ENCODE measurements at regions not wholly inside any gene's neighbourhood (a gene's known extent, or its start where the extent isn't known, plus 50 kb on each side); places are given as distances from the start of the nearest gene placed in this dataset.

- Histone ChIP-seq H3K36me3 (ENCODE audit: insufficient read depth, low read length, poor library complexity, severe bottlenecking) (no peaks in the 10 kb centered on the region), H3K4me1 (ENCODE audit: insufficient read depth, low read length, poor library complexity, severe bottlenecking) (no peaks in the 10 kb centered on the region), H3K27me3 (replicated peaks; ENCODE audit: insufficient read depth, low read depth, low read length, poor library complexity) (peaks cover 86% of the 10 kb centered on the region), H3K9me3 (ENCODE audit: low read depth, low read length, poor library complexity, severe bottlenecking) (no peaks in the 10 kb centered on the region), H3K4me3 (ENCODE audit: low read depth, low read length, poor library complexity, severe bottlenecking) (no peak overlapping the region), H3K27ac (ENCODE audit: low read depth, low read length, poor library complexity, severe bottlenecking) (no peak overlapping the region)
- no TSS peak for BruUV-seq (replicated peaks)
- TF ChIP-seq CTCF (conservative IDR thresholded peaks at IDR 0.05; ENCODE audit: low read depth, low read length), result no peak
- TF ChIP-seq EZH2 (IDR thresholded peaks at IDR 0.05; ENCODE audit: borderline replicate concordance, low read depth, low read length, poor library complexity, severe bottlenecking), result no peak
- intact Hi-C loops (cut with micrococcal nuclease; ENCODE audit: unreplicated experiment), result no loop called here
- ChIA-PET CTCF (no interaction called here), POLR2A (ENCODE audit: low non-redundant PET) (no interaction called here)
- DNase-seq (ENCODE audit: low spot score), result no peak
Observed at GRCh38 chr6:133674661-133675060, 214.3 kb upstream of the TCF21 start.

- no TSS peak for BruUV-seq (replicated peaks)
- Histone ChIP-seq H3K36me3 (ENCODE audit: insufficient read depth, low read length, poor library complexity, severe bottlenecking) (no peaks in the 10 kb centered on the region), H3K9me3 (ENCODE audit: low read depth, low read length, poor library complexity, severe bottlenecking) (no peaks in the 10 kb centered on the region), H3K27me3 (replicated peaks; ENCODE audit: insufficient read depth, low read depth, low read length, poor library complexity) (peaks cover 89% of the 10 kb centered on the region), H3K4me1 (ENCODE audit: insufficient read depth, low read length, poor library complexity, severe bottlenecking) (no peaks in the 10 kb centered on the region), H3K27ac (ENCODE audit: low read depth, low read length, poor library complexity, severe bottlenecking) (no peak overlapping the region), H3K4me3 (ENCODE audit: low read depth, low read length, poor library complexity, severe bottlenecking) (no peak overlapping the region)
- intact Hi-C loops (cut with micrococcal nuclease; ENCODE audit: unreplicated experiment), result no loop called here
- ChIA-PET POLR2A (ENCODE audit: low non-redundant PET) (no interaction called here), CTCF (no interaction called here)
- DNase-seq (ENCODE audit: low spot score), result no peak
- no peak for TF ChIP-seq CTCF (conservative IDR thresholded peaks at IDR 0.05; ENCODE audit: low read depth, low read length)
- TF ChIP-seq EZH2 (IDR thresholded peaks at IDR 0.05; ENCODE audit: borderline replicate concordance, low read depth, low read length, poor library complexity, severe bottlenecking), result no peak
Observed at GRCh38 chr6:133680994-133681393, 207.9 kb upstream of the TCF21 start.

GRCh38 chr6:133681891-133682290, 207.0 kb upstream of the TCF21 start:
- H3K9me3 ChIP-seq (ENCODE audit: low read depth, low read length, poor library complexity, severe bottlenecking), result no peaks in the 10 kb centered on the region
- ChIA-PET CTCF (no interaction called here), POLR2A (ENCODE audit: low non-redundant PET) (no interaction called here)
- no TSS peak for BruUV-seq (replicated peaks)
- H3K27me3 ChIP-seq (replicated peaks; ENCODE audit: insufficient read depth, low read depth, low read length, poor library complexity), result peaks cover 86% of the 10 kb centered on the region
- no peaks in the 10 kb centered on the region for H3K36me3 ChIP-seq (ENCODE audit: insufficient read depth, low read length, poor library complexity, severe bottlenecking)
- intact Hi-C loops (cut with micrococcal nuclease; ENCODE audit: unreplicated experiment), result no loop called here
- H3K4me1 ChIP-seq (ENCODE audit: insufficient read depth, low read length, poor library complexity, severe bottlenecking), result no peaks in the 10 kb centered on the region
- H3K4me3 ChIP-seq (ENCODE audit: low read depth, low read length, poor library complexity, severe bottlenecking), result no peak overlapping the region
- TF ChIP-seq CTCF (conservative IDR thresholded peaks at IDR 0.05; ENCODE audit: low read depth, low read length), result no peak
- TF ChIP-seq EZH2 (IDR thresholded peaks at IDR 0.05; ENCODE audit: borderline replicate concordance, low read depth, low read length, poor library complexity, severe bottlenecking), result no peak
- no peak overlapping the region for H3K27ac ChIP-seq (ENCODE audit: low read depth, low read length, poor library complexity, severe bottlenecking)
- no peak for DNase-seq (ENCODE audit: low spot score)
